HG03039 (cell line): ENCODE measurements at regions not wholly inside any gene's neighbourhood (a gene's known extent, or its start where the extent isn't known, plus 50 kb on each side); places are given as distances from the start of the nearest gene placed in this dataset.
"Not testable (repeated sequence)": the region's sequence is repeated elsewhere in the genome, so short reads cannot be mapped to it uniquely, and the experiment has no call there.

Experiments used
- ATAC-seq: cut with Tn5 transposase; IDR thresholded peaks from one replicate; pipeline ENCODE4 v1.9.1; 2021; ENCODE audit warnings: mild to moderate bottlenecking, moderate library complexity; ENCODE audit not compliant: unreplicated experiment

DNA sequence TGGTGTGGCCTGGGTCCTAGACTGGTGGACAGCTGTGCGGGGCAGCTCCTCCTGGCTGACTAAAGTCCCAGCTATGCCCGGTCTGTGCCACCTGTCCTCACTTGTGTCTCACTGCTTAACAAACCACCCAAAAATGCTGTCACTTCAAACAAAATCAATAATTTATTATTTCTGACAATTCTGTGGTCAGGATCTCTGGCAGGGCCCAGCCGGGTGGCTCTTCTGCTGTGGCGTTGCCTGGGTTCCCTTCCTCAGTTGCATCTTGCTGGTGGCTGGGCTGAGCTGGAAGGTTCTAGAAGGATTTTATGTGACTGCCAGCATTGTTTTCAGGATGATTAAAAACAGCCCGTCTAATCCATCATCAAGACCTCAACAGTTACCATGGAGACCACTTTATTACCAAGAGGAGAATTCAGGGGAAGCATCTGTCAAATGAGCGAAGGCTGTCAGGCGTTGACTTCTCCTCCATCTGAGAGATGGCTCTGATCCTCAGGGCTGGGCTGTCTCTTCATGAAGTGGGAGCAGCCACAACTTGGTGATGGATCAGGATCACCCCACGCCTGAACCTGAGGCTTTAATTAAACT lies 280.6 kb upstream of the SFSWAP start:
- no peak for ATAC-seq

DNA sequence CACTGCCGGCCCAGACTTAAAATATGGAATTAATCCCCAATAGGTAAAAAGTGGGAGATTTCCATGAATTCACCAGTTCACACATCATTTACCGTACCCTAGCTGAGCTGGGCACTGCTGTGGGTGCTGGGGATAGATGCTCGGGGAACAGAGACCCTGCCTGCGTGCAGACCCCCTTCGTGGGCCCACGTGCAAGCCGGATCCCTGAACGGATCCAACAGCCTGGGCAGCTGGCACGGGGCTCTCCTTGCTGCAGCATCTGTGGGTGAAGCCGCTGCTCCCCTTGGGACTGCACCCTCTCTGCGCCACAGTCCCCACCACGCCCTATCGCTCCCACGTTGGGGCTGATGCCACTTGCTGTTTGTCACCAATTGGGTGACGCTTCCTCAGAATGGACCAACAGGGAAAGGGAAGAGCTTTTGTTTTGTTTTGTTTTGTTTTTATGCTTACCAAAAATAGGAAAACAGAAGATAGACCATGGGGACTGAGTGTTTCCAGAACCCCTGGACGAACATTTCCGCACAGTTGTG lies 279.7 kb upstream of the SFSWAP start:
- ATAC-seq, result not testable (repeated sequence)

DNA sequence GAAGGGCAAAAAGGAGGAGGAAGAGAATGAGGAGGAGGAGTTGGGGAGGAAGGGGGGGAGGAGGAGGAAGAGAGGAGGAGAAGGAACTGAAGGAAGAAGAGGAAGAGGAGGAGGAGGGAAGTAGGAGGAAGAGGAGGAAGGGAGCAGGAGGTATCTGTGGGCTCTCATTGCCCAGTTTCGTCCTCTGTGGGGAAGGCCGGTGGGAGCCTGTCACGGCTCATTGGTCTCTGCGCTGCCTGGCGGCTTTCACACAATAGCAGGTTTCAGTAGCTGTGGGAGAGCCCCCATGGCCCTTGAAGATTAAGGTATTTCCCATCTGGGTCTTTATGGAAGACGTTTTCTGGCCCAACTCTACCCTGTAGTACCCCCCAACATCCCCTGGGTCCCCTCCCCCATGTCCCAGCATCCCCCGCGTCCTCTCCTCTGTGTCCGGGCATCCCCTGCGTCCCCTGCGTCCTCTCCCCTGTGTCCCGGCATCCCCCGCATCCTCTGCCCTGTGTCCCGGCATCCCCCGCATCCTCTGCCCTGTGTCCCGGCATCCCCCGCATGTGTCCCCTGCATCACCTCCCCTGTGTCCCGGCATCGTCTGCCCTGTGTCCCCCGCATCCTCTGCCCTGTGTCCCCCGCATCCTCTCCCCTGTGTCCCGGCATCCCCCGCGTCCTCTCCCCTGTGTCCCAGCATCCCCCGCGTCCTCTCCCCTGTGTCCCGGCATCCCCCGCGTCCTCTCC lies 278.2 kb upstream of the SFSWAP start:
- ATAC-seq, result no peak

DNA sequence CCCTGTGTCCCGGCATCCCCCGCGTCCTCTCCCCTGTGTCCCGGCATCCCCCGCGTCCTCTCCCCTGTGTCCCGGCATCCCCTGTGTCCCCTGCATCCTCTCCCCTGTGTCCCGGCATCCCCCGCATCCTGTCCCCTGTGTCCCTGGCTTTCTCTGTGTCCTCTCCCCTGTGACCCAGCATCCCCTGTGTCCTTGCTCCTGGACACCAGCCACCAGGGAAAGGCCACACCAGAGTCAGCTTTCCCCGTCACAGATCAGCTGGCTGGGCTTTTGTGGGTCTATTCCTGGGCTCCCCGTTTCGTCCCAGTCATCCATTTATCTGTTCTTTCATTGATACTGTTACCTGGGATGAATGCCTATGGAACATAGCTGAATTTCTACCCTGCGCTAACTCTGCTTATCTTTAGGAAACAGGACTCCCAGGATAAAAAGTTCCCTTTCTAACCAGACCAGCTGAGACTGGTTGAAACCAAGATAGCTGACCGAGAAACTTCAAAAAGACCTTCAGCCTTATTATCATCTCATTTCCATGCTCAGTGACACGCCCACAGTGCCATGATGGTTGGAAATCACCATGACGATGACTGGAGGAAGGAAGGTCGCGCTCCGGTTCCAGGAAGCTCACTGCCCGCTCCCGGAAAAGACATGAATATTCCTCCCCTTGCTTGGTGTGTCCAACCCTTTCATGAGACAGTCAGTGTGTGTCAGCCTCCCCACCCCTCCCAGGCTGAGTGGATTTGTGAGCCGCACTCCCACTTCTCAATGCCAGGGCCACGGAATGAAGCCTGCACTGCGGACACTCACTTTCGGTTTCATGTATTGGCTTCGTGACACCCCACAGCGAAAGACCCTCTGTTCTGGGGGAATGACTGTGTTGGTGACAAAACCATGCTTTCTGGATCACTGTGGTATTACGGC lies 276.4 kb upstream of the SFSWAP start:
- no peak for ATAC-seq

DNA sequence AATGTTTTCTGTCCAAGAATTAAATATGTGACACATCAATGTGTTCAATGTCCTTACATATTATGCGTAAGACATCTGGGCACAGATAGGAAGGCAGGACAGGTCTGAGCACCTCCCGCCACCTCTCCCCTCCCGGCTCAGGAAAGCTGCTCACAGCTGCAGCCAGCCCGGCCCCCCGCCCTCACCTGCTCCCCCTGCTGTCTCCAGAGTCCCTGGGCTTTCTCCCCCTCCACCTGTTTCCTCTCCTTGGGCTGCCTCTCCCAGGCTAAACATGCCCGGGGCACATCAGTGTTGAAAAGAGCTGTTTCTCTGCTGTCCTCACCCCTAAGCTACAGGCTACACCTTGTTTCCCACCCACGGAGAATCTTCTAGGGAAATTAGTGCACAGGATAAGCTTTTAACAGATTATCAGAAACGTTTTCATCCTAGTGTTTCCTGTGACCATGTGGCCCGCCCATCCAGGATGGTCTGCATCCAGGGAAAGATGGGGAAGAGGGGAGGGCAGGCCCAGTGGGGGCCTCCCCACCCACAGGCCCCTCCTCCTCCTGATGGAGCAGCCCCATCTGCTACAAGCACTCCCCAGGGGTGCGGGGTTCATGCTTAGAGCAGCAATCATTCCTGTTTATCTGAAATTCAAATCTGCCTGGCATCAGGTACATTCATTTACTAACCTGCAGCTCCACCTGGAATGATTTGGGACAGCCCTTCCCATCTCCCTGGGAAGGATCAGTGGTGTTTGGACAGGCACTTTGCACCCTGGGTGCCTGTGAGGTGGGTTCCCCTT lies 273.8 kb upstream of the SFSWAP start:
- ATAC-seq, result no peak

DNA sequence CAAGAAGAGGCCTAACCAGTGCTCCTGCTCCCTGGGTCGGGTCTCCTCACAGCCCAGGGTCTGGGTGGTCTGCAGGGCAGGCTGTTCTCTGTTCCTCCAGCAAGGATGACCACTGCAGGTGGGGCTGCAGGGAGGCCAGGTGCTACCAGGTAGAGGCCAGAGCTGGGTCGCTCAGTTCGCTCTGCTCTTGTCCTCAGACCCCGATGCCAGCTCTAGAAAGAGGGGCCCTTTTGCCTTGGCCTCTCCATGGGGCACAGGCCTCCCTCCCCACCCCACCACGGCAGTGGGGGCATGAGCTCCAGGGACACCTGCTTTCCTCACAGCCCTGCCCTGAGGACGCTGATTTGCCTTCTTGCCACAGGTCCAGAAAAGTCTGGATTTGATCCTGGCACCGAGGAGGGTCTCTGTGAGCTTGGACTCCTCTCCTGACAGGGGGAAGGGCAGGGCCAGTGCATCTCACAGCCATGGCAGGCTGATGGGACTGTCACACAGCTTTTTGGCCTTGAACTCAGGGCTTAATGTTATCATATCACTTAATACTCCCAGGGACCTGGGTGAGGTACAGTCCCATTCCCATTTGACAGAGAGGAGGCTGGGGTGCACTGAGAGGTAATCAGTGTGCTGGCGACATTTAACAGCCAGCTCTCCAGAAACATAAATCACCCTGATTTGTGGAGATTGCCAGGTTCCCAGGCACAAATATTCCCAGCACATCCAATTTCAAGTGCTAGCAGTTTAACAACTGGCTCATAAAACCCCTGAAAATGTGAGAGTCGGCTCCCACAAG lies 273.0 kb upstream of the SFSWAP start:
- no peak for ATAC-seq

DNA sequence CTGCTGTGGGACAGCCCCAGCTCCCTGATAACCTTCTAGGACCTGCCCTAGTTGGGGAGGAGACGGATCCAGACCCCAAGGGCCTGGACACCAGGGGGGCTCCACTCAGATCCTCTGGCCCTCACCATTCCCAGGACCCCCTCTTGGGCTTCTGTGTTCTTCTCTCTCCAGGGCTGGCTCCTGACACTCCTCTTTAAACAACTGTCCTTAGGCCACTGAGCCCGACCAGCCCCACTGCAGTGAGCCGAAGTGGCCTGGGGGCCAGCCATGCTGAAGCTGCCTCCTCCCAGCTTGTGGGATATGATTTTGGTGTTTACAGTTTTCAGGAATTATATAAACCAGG lies 272.4 kb upstream of the SFSWAP start:
- ATAC-seq, result not testable (repeated sequence)

DNA sequence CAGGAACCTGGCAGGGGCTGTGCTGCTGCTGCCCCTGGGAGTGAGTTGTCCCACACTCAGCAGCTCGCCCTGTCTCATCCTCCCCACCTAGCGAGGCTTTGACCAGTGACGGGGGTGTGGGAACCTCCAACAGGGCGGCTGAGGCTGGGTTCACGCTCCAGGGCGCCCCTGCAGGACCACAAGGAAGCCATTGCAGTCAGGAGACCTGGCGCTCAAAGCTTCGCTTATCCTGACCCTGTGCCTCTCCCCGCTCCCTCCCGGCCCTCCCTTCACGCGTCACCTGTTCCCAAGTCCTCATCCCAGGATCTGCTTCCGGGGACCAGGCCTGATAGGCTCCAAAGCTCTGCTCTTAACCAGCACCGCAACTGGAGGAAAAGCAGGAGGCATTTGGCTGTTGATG lies 272.0 kb upstream of the SFSWAP start:
- no peak for ATAC-seq

DNA sequence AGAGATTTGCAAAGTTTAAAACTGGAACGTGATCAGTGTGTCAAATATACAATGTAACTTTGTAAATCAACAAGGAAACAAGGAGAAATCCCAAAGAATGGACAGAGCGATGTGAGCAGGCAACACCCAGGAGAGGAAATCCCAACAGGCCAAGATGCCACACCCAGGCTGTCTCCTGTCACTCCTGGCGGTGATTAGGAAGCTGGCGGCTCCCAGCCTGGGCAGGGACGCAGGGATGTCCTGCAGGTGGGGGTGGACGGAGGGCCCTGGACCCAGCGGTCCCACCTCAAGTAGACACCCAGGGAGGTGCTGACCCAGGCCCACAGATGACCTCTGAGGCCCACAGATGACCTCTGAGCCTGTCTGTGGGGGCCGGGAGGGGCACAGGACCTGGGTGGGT lies 271.1 kb upstream of the SFSWAP start:
- not testable (repeated sequence) for ATAC-seq

DNA sequence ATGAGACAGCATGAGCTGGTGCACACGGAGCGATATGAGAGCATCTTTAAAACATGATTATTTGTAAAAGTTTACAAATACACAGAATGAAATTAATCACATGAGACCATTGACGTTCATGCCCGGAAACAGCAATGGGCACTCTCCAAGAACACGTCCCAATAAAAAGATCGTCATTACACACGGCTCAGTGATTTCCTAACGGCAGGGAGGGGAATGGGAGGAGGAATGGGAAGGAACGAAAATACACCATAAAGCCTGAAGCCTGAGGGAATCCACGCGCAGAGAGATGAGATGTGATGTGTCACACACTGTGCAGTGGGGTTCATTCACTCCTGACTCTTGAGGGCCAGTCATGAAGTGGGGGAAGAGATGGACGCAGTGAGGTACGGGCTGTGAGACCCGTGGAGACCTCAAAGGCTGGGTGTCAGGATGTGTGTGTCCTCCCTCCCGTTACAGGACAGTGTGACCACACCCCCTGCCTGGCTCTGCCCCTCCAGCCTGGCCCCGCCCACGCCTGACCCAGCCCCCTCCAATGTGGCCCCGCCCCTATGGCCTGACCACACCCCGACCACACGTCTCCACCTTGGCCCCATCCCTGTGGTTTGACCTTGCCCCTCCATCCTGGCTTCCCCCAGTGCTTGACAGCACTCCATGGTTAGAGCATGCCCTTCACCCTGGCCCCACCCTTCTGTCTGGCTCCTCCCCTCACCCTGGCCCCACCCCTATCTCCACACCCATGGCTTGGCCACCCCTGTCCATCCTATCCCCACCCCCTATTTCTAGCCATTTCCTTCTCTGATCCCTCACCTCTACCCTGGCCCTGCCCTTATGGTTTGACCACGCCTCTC lies 270.5 kb upstream of the SFSWAP start:
- not testable (repeated sequence) for ATAC-seq

DNA sequence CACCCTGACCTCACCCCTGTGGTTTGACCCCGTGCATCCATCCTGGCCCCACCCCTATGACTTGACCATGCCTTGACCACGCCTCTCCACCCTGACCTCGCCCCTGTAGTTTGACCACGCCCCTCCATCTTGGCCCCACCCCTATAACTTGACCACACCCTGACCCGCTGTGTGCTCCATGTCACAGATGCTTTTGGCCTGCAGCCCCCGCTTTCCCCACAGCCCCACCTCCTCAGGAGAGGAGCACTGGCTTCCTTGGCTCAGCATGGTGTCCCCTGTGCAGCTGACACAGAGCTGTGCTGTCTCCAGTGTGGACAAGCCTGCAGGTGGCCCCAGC lies 269.9 kb upstream of the SFSWAP start:
- ATAC-seq, result no peak

DNA sequence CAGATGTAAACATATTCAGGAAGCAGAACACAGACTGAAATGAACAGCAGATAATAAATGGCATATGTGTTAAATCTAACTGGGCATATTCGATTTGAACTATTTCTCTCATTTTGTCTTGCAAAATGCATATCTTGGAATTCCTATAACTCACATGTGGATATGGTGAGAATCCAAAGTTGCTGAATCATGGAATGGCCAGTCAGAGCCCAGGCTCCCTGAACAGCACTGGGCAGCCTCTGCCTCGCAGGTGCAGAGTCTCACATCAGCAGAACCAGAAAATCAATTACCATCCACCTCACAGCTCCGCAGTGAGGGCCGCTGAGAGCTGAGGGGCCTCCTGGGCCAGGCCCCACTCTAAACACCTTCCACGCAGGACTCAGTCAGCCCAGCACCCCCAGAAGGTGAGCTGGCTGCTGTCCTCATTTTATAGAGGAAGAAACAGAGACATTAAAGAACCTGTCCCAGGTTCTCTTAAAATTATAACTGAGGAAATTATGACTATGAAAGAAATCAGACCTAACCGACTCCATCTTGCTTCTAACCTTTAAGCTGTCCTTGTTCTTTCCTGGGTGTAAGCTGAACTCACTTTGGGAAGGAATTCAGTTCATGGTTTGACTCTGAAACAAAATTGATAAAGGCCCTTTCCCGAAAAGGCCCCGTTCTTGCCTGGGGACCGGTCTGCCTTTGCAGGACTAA lies 269.1 kb upstream of the SFSWAP start:
- ATAC-seq, result no peak

DNA sequence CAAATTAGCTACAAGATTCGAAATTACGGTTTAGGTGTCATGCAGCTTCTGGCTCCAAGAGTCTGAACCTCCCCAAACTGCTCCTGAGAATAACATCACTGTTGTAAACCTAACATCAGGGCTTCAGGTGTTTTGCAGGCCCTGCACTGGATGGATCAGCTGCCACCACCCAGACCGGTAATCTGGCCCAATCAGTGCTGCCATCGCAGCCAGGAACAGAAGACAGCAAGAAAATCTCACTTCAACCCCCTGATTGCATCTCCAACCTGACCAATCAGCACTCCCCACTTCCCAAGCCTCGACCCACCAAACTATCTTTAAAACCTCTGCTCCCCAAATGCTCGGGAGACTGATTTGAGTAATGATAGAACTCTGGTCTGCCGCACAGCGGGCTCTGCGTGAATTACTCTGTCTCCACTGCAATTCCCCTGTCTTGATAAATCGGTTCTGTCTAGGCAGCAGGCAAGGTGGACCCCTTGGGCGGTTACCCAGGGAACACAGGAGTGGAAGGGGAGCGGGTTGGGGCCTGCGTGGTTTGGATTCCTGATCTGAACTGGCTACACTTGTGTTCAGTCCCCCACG lies 268.5 kb upstream of the SFSWAP start:
- ATAC-seq, result no peak

DNA sequence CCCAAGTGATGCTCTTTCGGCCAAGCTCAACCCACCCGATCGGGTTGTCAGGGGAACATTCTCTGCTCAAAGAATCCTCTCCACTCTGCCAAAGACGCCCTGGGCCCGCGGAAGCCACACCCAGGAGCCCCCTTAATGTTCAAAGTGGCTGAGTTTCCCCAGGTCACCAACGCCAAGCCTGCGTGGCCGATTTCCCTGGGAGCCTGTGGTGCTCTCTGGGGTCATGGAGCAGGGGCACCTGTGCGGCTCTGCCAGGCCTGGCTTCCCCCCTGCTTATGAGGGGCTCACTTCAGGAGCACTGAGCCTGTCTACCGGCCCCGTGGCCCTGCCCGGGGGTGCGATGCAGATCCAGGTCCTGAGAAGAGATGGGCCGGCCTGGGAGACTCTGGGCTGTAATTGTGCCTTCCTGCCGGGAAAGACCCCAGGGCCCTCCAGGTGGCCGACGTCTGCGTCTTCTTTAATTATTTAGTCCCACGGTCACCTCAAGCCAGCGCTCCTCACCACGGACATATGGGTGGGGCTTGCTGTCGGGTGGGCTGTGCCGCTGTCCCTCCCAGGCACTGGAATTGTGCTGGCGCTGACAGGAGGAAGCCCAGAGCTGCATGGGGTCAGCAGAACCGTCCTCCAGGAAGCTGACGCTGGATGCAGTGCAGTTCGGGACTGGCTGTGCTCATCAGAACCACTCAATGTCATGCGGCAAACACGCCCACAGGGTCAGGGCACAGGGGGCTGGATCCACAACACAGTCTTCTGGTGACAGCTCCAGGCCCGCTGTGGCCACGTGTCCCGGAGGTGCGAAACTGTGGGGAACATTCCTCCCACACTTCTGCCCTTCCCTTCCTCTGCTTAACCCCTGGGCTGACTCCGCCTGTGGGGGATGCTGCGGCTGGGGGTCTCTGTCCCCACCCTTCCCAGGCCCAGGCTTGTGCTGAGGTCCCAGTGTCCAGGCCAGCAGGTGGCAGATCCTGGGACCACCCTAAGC lies 267.6 kb upstream of the SFSWAP start:
- ATAC-seq, result no peak

DNA sequence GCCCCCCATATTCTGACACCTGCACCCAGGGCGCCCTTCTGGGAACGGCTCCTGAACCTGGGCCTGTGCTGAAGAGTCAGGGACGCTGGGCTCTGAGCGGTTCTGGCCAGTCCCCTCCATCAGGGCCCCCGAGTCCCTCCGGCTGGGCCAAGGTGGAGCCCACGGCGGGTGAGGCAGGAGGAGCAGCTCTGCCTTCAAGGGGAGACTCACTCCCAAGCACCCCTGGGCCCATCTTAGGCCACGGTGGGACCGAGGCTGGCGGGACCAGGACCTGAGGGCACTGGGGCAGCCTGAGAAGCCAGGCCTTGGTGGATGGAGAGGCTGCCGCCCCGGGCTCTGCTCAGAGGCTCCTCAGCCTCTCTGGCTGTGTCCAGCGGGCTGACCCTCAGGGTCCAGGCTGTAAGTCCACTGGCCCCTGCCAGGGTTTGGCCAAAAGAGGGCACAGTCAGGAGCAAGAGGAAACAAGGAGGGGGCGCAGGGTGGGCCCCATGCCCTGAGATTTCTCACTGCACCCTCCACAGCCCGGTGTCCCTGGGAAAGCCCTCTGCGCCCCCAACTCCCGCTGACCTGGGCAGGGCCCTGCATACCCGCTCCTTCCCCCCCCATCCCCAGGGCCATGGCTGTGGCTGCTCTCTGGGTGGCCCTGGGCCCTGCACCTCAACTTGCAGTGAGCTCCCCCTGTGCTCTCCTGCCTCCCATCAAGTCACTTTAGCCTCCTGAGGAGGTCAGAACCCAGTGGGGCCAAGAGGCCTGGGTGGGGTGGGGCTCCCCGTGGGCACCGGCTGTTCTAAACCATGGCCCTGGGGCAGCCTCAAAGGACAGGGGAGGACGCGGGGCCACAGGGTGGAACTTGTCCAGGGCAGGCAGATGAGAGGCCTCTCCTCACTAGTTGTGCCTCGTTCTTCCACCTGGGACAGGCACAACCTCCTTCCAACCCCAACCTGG lies 266.4 kb upstream of the SFSWAP start:
- no peak for ATAC-seq

DNA sequence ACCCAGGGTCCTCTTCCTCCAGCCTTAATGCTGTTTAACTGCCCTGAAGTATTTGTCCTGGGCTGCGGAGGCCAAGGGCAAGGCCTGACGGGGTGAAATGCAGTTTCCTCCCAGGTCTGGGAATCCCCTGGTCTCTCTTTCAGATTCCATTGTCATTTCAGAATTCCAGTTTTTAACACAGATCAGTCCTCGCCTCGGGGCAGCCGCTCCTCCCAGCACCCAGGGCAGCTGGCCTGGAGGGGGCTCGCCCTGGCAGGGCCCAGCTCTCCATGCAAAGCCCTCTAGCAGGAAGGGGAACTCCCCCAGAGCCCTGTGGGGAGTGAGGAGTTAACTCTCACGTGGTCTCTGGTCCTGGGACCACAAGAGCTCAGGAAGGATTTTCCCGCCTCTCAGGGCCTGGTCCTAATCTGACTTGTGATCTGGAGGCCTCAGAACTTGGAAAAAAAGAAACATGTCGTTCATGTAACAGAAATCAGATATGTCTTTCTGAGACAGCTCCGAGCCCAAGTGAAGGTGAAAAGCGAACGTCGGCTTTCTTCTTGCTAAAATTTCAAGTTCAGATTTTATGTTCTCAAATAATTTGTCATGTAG lies 265.6 kb upstream of the SFSWAP start:
- ATAC-seq, result no peak
